Right lobe of liver (tissue), 6 donors: ENCODE measurements at regions not wholly inside any gene's neighbourhood (a gene's known extent, or its start where the extent isn't known, plus 50 kb on each side); places are given as distances from the start of the nearest gene placed in this dataset.
"Not testable (repeated sequence)": the region's sequence is repeated elsewhere in the genome, so short reads cannot be mapped to it uniquely, and the experiment has no call there.

ENCODE experiments used
- ATAC-seq, 4 donors: fragments of 200-7000 bp; cut with Tn5 transposase; one replicate each; pipeline ENCODE4 v1.9.1; 2020; ENCODE audit warnings: mild to moderate bottlenecking in 4 of 4, moderate library complexity in 4 of 4
- DNase-seq, 3 donors: peaks; one replicate each; pipeline ENCODE4 v3.0.0-alpha.2; 2020
- H3K27ac ChIP-seq, 3 donors: fragments of 200-600 bp; one replicate each; pipeline ENCODE4 v1.8.0; 2022
- H3K27me3 ChIP-seq, 2 donors: fragments of 200-600 bp; one replicate each; pipeline ENCODE4 v1.8.0; 2022
- H3K36me3 ChIP-seq, 4 donors: fragments of 200-600 bp; sonication (generic) in 1 of 4; one replicate each; pipeline versions ENCODE4 v1.5.1 to v1.8.0; 2017 to 2022; ENCODE audit warnings: control low read depth in 1 of 4
- H3K4me1 ChIP-seq, 4 donors: fragments of 200-600 bp; sonication (generic) in 1 of 4; one replicate each; pipeline versions ENCODE4 v1.5.1 to v1.8.0; 2017 to 2022; ENCODE audit warnings: control low read depth in 1 of 4
- H3K4me3 ChIP-seq, 3 donors: fragments of 200-600 bp; one replicate each; pipeline ENCODE4 v1.8.0; 2022
- H3K9me3 ChIP-seq, 4 donors: fragments of 200-600 bp; sonication (generic) in 1 of 4; one replicate each; pipeline versions ENCODE4 v1.5.1 to v1.8.0; 2017 to 2022; ENCODE audit warnings: control low read depth in 1 of 4
- CTCF ChIP-seq, 4 donors: fragments of 200-600 bp in 3 of 4; fragments of 450-650 bp in 1 of 4; IDR thresholded peaks; one replicate each; pipeline versions ENCODE4 v1.5.1 to v1.8.0; 2016 to 2022; ENCODE audit warnings: antibody characterized with exemption in 4 of 4, mild to moderate bottlenecking in 2 of 4
- POLR2A ChIP-seq: fragments of 450-650 bp; IDR thresholded peaks from one replicate; pipeline ENCODE4 v1.6.1; 2017; ENCODE audit warnings: antibody characterized with exemption, mild to moderate bottlenecking
- WGBS: methylation state at CpG from one replicate; pipeline ENCODE4 v1.1.6; 2018; ENCODE audit warnings: low coverage, low lambda C conversion rate; ENCODE audit not compliant: insufficient coverage; ENCODE audit errors: missing lambda C conversion rate; 5-methylcytosine and 5-hydroxymethylcytosine counted together
- intact Hi-C, 2 donors: fragments of 100-400 bp; cut with DNase I; formaldehyde crosslinking; loops; one replicate each; pipeline versions ENCODE4 v1.11.2 to v1.14.1; 2022
- donor health status: DM: no; HTN: yes; CAD: no.
- donor health status: DM: no; HTN: no; CAD: no.
- donor health status: DM: no; HTN: no; CAD: no.
- donor health status: DM: no; HTN: yes; CAD: no.
- donor health status: DM: no; HTN: yes; CAD: no.

DNA sequence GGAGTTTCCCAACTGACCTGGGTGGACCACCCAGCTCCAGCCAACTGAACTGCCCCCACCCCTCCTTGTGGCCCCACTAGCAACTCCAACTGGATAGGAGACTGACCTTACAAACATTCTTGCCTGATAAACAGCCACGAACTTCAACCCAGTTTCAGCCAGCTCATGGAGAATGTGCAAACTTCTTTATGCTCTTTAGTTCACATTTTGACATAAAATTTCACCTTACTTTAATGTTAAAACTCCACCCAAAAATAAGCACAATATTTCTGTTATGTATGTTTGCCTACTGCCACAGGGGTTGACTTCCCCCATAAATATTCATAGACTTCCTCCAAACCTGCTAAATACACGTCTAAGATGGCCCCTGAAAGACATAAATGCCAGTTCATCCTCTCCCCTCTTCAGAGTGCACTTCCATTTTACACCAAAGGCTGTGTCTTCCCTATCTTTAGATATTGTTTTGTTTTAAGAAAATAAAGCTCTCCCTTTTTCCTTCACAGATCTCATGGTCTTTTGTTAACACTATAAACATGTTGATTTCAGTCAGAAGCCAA, 643.7 kb downstream of the EPM2A start:
- Histone ChIP-seq H3K27ac (peak overlapping the region in 2 of 3 donors; percentile 71 to 86), H3K36me3 (no peaks in the 10 kb centered on the region), H3K4me1 (peaks cover 0 to 17% (median 9%) of the 10 kb centered on the region in 4 donors), H3K27me3 (no peaks in the 10 kb centered on the region), H3K4me3 (no peak overlapping the region), H3K9me3 (no peaks in the 10 kb centered on the region)
- 47% methylated on average over 2 of the region's 2 CpGs for WGBS
- intact Hi-C loops, result no loop called here
- no peak for DNase-seq
- ATAC-seq, result peak; percentile 42 to 71 (median 56)
- no peak for TF ChIP-seq CTCF (IDR thresholded peaks at IDR 0.05)
- no peak for TF ChIP-seq POLR2A

GRCh38 chr6:145092554-145092953, 642.8 kb downstream of the EPM2A start:
- intact Hi-C loops, result no loop called here
- DNase-seq, result no peak
- TF ChIP-seq POLR2A (no peak), CTCF (IDR thresholded peaks at IDR 0.05) (no peak)
- Histone ChIP-seq H3K4me3 (no peak overlapping the region), H3K36me3 (no peaks in the 10 kb centered on the region), H3K9me3 (no peaks in the 10 kb centered on the region), H3K27me3 (no peaks in the 10 kb centered on the region), H3K27ac (no peak overlapping the region), H3K4me1 (peaks cover 0 to 17% (median 9%) of the 10 kb centered on the region in 4 donors)
- no peak for ATAC-seq
- whole genome bisulfite sequencing, result 75% methylated on average over 4 of the region's 4 CpGs

GRCh38 chr6:145093226-145093625, 642.1 kb downstream of the EPM2A start:
- Histone ChIP-seq H3K27me3 (no peaks in the 10 kb centered on the region), H3K36me3 (no peaks in the 10 kb centered on the region), H3K27ac (no peak overlapping the region), H3K9me3 (peaks cover 0 to 1% (median 0%) of the 10 kb centered on the region in 4 donors), H3K4me3 (no peak overlapping the region), H3K4me1 (peaks cover 0 to 17% (median 9%) of the 10 kb centered on the region in 4 donors)
- DNase-seq, result no peak
- ATAC-seq, result no peak
- no peak for TF ChIP-seq CTCF (IDR thresholded peaks at IDR 0.05)
- TF ChIP-seq POLR2A, result no peak
- intact Hi-C loops, result no loop called here
- WGBS, result no CpG with 5 or more reads among the region's 2 CpGs

DNA sequence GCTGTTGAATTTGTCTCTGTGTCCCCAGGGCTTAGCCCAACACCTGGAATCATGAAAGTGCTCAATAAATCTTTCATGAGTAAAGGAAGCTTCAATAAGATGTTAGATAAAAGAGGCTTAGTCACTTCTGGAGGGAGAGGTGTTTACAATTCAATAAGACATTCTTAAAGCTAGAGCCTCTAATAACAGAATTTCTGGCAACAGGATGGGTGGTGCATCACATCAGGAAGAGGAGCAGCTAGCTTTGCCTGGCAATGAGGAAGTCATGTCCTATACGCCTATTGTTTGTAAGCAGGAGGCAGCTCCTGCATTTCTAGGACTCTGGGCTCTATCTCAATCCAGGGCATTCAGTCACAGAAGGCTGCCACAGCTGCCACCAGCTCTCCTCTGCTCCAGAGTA, 638.5 kb downstream of the EPM2A start:
- ATAC-seq, result no peak
- no peaks in the 10 kb centered on the region for H3K27me3 ChIP-seq
- intact Hi-C loops, result no loop called here
- TF ChIP-seq CTCF (IDR thresholded peaks at IDR 0.05), result no peak
- WGBS, result no CpG with 5 or more reads among the region's 1 CpG
- no peak for DNase-seq
- no peak overlapping the region for H3K27ac ChIP-seq
- H3K4me3 ChIP-seq, result no peak overlapping the region
- peaks cover 0 to 4% (median 0%) of the 10 kb centered on the region in 4 donors for H3K4me1 ChIP-seq
- peaks cover 0 to 3% (median 0%) of the 10 kb centered on the region in 4 donors for H3K9me3 ChIP-seq
- H3K36me3 ChIP-seq, result no peaks in the 10 kb centered on the region

DNA sequence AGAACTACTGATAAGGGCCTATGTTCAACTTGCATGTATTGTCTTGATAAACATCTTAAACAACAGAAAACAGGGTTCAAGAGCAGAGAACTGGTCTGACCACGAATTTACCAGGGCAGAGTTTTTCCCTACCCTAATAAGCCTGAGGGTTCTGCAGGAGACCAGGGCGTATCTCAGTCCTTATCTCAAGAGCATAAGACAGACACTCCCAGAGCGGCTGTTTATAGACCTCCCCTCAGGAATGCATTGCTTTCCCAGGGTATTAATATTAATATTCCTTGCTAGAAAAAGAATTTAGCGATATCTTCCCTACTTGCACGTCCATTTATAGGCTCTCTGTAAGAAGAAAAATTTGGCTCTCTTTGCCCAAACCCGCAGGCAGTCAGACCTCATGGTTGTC, 637.2 kb downstream of the EPM2A start:
- intact Hi-C loops, ATAC-seq: not testable (repeated sequence)

More for the DNA sequence above, 637.2 kb downstream of the EPM2A start:
- not testable (repeated sequence) for H3K9me3 ChIP-seq, DNase-seq, H3K27ac ChIP-seq, H3K27me3 ChIP-seq, H3K4me3 ChIP-seq, H3K36me3 ChIP-seq, H3K4me1 ChIP-seq
- 76% methylated on average over 4 of the region's 6 CpGs for WGBS
